ENCODE measurements at regions not wholly inside any gene's neighbourhood (a gene's known extent, or its start where the extent isn't known, plus 50 kb on each side); places are given as distances from the start of the nearest gene placed in this dataset.

DNA sequence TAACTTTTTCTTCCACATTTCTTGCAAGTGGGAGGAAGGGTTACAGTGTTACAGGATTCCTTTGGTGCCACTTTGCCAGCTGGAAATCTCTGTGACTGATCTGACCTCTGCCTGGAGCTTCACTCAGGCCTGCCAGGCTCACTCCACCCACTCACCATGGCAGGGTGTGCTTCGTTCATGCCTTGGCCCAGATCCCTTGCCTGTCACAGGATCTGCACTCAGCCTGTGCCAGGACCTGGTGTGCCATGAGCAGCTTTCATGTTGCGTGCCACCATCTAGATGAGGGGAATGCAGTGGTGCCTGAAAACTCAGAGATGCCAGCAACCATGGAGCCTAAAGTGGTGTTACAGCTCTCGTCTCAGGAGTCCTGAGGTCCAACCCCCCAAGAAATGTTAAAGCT, 2596.4 kb downstream of the PCDH7 start:
- no peak for DNase-seq (ENCODE audit: low read depth)

DNA sequence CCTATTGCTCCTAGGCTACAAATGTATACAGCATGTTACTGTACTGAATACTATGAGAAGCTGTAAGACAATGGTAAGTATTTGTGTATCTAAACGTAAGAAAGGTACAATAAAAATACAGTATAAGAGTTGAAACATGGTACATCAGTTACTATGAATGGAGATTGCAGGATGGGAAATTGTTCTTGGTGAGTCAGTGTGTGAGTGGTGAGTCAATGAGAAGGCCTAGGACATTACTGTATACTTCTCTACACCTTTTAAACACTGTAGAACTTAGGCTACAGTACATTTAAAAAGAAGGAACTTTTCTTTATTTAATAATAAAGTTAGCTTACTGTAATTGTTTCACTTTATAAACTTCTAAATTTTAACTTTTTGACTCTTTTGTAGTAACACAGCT, 2603.2 kb downstream of the PCDH7 start:
- DNase-seq (ENCODE audit: low read depth), result no peak

DNA sequence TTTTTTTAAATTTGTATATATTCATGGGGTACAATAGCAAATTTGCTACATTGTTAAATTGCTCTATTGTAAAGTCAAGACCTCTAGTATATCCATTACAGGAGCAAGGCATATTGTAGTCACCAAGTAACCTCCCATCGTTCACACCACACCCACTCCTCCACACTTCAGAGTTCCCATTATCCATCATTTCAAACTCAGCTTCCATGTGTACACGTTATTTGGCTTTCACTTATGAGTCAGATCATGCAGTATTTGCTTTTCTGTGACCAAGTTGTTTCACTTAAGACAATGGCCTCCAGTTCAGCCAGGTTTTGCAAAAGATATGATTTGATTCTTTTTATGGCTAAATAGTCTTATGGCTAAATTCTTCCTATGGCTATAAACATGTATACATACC, 2614.2 kb downstream of the PCDH7 start:
- DNase-seq (ENCODE audit: low read depth), result no peak

DNA sequence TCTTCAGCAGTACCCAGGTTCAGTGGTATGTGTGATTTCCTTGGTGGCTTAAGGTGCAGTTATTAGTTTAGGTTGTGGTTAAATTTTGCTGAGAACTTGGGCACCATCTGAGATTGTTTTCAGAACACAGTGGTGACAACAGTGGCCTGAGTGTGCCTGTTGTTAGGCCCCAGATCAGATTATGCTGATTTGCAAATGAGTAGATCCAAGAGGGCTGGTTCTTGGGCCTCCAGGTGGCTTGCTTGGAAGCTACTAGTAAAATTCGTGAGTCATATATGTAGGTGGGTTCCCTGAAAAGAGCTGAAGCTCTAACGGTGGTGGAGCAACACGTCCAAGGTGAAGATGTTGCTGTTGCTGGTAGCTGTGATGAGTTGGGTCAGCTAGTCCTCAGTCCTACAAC, 2619.6 kb downstream of the PCDH7 start:
- no peak for DNase-seq (ENCODE audit: low read depth)

DNA sequence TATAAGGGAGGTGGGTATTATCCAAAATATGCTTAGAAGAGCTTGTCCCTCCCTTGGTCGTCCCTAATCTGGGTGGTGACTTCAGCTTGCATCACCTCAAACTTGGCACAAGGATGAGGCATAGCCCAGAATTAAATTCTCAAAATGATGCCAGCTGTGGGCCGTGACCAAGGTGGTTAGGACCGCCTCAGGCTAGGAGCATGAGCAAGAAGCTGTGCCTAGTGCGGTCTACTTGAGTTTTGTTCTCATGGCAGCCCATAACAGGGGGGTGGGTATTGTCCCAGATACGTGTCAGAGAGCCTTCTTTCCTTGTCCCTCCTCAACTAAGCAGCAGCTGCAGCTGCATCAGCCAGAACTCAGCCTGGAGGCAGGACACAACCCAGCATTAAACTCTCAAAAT, 2620.0 kb downstream of the PCDH7 start:
- no peak for DNase-seq (ENCODE audit: low read depth)

DNA sequence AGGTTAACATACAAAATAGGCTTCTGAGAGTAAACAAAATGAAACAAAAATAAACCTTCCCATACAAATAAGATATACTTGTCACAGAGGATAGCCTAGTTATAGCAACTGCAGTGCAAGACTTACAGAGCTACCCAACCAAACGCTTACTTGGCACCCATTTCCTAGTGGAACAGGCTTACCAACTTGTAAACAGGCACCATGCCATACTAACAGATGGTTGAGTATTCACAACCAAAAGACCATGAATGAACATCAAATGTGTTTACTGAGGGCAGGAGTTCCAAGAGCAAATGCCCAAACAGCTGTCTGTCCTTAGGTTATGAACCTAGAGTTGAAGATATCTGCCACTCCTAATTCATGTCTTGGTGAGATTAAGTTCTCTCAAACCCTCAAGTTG, 2629.2 kb downstream of the PCDH7 start:
- no peak for DNase-seq (ENCODE audit: low read depth)

DNA sequence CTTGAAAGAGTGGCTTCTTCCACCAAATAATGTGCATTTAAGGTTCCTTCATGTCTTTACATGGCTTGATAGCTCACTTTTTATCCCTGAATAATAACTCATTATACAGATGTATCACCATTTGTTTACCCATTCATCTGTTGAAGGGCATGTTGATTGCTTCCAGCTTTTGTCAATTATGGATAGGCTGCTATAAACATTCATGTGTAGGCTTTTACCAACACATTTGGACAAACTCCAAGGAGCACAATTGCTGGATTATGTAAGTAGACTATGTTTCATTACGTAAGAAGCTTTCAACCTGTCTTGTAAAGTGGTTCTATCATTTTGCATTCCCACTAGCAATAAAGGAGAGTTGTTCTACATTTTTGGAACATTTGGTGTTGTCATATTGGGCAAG, 2637.0 kb downstream of the PCDH7 start:
- DNase-seq (ENCODE audit: low read depth), result no peak

DNA sequence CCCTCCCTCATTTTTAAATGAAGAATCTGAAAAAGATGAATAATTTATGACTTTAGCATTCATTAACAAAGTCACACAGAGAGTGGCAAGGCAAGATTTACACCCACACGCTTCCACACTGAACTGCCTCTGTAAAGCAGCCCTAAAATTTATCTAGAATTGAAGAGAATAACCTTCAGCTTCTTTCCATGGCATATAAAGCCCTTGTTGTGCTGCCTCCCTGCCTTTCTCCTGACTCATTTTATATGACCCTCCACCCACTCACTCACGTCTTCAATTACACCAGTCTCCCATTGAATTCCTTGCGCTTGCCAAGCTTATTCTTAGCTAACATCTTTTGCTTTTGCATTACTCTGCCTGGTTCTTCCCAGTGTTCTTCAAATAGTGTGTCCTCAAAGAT, 2649.3 kb downstream of the PCDH7 start:
- peak; percentile 12 for DNase-seq (ENCODE audit: low read depth)

DNA sequence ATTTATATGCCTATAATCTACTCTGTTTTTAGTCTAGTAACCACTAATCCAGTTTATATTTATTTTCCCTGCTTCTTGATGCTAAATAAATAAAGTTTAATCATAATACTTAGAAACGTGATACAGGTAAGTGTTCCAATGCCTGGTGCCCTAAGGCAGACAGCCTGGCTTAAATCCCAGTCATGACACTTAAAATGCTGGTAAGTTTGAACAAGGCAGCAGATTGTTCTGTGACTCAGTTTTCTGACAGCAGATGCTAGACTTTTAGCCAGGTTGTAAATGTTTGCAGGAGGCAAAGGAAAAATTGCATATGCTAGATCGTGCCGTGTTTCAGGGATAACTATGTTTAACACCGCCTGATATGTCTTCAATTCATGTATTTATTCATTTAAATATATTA, 2661.6 kb downstream of the PCDH7 start:
- DNase-seq (ENCODE audit: low read depth), result no peak

DNA sequence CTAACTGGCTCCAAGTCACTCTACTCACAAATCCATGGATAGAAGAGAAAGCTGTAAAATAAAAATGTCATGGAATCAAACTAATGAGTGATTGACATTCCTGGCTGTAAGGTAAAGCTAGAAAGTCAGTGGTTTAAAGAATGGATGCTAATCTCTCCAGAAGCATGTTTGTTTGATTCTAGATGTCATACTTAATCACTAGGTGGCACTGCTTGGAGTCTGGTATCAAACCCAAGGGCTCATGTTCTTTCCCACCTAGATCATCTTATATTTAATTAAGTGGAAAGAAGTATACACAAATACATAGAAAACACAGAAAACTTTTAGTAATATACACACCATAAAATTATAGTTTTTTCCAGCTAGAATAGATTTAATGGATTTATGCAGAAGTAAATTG, 2666.6 kb downstream of the PCDH7 start:
- DNase-seq (ENCODE audit: low read depth), result no peak

DNA sequence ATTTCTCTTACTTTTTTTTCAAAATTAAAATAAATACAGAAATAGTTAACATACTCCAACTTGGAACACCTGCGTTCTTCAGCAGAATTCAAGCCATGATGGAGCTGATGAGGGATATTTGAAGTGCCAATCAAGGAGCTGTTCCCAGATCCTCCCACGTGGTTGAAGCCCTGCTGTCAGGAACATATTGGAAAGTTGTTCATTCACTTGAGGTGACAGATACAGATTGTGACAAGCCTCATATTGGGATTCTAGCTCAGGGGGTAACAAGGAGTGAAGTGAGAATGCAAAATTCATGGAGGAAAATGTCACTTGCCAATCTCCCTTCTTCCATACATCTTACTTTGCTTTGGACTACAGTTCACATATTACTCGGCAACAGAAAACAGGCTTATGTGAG, 2670.8 kb downstream of the PCDH7 start:
- DNase-seq (ENCODE audit: low read depth), result no peak

DNA sequence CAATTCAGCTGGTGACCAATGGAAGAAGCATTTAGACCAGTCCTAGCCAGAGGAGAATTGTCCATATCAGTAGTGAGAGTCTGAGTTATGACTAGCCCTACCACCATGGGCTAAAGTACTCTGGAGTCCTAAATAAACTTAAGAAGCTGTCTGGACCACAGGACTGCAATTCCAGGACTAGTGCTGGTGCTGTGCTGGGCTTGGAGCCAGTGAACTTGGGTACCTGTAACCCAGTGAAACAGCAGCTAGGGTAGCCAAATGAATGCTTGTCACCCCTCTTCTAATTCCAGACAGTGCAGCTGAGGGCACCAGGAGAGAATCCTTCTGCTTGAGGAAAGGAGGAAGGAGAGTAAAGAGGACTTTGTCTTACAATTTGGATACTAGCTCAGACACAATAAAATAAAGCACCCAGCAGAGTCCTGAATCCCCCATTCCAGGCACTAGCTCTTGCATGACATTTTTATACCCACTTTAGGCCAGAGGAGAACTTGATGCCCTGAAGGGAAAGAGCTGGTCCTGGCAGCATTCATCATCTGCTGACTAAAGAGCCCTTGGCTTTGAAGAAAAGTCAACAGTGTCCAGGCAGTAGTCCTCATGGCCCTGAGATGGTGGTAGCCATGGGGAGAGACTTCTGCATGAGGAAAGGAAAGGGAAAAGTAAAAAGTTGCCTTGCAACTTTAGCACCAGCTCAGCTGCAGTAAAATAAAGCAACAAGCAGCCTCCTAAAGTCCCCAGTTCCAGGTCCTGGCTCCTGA, 2675.7 kb downstream of the PCDH7 start:
- DNase-seq (ENCODE audit: low read depth), result no peak

DNA sequence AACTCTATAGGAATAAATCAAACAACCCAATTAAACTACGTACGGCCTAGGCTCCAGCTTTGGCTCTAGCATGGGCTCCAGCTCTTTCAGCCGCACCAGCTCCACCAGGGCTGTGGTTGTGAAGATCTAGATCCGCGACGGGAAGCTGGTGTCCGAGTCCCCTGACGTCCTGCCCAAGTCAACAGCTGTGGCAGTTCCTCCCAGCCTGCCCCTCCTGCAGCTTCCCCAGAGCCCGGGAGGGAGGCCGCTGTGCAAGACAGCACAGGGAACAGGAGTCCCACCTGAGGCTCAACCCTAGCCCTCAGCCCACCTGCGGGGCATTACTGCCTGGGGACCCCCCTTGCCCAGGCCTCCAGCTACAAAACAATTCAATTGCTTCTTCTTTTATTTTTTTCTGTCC, 2680.3 kb downstream of the PCDH7 start:
- DNase-seq (ENCODE audit: low read depth), result no peak

DNA sequence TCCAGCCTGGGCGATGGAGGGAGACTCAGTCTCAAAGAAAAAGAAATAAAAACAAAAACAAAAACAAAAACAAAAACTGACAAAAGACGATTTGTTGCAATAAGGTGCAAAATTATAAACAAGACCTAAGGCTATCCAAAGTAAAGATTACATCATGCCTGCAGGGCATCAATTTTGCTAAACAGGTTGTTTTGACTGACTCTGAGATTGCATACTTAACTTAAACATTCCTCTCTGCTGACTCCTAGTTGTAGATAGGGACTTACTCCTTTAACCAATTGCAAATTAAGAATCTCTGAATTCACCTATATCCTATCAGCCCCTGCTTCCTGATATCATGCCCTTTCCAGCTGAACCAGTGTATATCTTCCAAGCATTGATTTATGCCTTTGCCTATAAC, 2687.3 kb downstream of the PCDH7 start:
- no peak for DNase-seq (ENCODE audit: low read depth)

DNA sequence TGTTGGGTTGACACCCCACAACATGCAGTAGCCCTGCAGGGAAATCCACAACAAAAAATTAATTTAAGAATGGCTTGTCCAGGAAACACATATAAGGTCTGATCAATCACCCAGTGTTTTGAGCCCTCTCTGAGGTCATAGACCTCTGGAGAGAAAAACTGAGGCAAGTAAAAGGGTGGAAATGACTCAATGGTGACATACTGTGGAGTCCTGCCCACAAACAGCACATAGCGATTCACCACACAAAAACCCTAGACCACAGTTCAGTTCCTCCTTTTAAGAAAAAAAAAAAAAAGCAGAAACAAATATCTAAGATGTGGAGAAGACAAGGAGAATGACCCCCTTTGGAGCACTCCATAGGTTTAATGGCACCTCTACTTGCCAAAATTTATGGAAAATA, 2691.0 kb downstream of the PCDH7 start:
- DNase-seq (ENCODE audit: low read depth), result no peak

DNA sequence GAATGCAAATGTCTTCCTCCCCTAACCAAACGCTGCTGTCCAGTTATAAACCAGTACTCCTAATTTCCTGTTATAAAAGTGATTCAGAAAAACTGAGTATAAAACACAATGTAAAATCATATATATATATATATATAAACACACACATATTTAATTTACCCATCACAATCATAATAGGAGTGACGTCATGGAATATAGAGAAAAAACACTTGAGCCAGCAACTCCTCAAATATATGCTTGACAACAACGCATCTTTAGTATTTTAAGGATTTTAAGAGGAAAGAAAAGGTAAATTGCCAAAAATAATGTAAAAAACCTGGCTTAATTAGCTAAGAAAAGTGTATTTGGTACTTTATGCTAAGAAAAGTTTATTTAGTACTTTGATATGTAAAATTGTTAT, 2701.7 kb downstream of the PCDH7 start:
- no peak for DNase-seq (ENCODE audit: low read depth)

DNA sequence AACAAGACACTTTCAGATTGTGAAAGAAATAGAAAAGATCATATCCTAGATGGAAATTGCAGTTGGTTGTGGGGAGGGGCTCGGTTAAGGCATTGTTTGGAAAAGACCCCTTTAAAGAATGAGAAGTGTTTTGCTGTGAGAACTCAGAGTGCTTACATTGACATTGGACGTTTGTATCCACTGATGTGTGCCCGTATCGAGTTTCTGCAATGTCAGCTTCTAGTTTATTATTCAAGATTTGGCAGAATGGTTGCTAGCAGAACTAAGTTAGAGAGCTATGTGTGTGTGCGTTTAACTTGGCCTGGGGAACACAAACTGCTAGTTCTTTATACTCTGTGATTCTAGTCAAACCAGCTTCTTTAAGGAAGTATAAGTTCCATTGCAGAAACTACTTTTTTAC, 2702.5 kb downstream of the PCDH7 start:
- DNase-seq (ENCODE audit: low read depth), result no peak

DNA sequence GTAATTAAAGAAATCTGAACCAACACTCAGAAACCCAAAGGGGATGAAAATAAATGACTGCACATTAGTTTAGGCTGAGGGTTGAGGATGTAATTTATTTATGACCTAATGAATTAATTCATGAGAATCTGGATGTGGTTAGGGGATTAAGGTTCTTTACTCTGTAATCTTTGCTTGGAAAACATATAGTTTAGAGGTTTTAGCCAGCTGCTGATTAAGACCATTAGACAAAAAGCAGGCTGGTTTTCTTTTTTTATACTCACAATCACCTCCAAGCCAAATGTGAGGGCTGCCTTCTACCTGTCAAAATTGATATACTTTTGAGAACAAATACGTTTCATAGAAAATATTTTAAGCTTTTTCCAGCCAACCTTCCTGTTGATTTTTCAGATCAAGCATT, 2705.8 kb downstream of the PCDH7 start:
- DNase-seq (ENCODE audit: low read depth), result no peak

DNA sequence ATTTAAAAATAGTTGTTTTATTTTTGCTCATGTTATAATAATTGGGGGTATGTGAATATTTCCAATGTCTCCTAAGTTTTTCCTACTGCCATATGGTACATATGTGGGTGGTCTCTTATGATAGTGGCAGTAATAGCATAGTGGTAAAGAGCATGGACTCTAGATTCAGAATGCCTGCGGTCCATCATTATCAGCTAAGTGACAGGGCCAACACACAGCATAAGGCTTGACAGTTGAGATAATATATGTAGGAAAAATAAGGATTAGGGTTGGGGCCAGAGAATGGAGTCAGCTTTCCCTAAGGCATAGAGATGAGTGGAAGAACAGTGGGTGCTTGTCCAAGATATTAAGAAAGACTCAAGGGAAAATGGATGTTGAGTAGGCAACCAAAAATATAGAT, 2707.5 kb downstream of the PCDH7 start:
- DNase-seq (ENCODE audit: low read depth), result no peak

DNA sequence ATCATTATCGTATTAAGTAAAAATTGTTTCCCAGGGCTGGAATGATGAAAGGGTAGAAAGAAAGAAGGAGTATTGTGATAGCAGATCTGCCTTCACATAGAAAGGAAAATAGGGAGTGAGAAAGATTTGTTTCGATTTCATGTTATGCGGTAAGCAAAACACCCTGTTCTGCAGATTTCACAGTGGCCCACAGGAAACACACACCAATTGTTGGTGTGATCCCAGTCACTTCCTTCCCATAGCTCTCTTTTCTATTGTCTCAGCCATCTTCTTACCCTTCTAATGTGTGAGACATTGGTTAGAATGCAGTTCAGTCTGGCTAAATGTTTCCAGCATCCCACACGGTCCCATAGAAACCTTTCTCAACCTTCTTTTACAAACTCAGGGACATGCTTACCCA, 2709.8 kb downstream of the PCDH7 start:
- no peak for DNase-seq (ENCODE audit: low read depth)

DNA sequence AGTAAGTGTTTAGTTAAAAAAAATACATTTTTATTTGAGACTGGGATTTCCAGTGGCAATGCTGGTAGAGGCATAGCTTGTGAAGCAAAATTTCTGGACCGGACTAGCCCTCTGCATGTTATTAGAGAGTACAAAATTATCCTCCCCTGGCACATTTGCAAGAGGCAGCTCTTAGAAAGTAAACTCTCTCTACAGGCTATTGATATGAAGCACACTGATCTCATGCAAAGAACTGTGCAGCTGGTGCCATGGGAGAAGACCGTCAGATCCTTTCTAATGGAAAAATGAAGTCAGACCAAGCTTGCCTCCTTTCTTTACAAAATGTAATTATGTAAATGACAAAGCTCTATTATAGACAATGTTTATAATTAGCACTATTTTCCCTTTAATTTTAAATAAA, 2717.2 kb downstream of the PCDH7 start:
- DNase-seq (ENCODE audit: low read depth), result no peak

DNA sequence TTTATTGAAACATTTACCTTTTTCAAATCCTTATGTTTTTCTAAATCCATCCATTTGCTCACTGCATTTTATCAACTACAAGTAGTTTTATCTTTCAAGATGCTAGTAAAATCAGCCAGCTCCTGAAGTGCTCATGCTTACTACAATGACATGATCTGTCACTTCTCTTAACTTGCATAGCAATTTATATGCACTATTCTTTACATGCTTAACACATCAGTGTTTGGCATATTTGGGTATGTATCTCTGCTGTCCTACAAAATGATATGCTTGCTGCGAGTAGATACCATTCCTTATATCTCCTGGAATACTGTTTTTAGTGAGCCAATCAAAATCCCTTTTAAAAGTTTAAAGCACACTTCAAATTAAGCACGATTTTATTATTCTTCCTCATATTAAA, 2726.8 kb downstream of the PCDH7 start:
- no peak for DNase-seq (ENCODE audit: low read depth)

DNA sequence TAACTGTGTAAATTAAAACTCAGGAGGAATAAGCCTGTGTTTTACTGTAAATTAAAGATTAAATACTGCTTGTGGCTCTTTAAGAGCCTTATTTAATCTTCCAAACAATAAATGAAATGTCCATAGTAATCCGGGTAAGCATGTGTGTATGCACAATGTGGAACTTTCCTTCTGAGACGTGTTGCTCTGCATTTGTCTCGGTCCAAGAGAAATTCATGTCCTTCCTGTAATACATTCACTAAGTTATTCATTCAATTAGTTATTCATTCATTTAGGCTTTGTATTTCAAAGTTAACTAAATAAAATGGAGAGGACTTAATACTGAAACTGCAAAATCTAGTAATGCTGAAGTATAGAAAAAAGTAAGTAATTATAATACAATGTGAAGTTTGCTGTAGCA, 2728.8 kb downstream of the PCDH7 start:
- no peak for DNase-seq (ENCODE audit: low read depth)

DNA sequence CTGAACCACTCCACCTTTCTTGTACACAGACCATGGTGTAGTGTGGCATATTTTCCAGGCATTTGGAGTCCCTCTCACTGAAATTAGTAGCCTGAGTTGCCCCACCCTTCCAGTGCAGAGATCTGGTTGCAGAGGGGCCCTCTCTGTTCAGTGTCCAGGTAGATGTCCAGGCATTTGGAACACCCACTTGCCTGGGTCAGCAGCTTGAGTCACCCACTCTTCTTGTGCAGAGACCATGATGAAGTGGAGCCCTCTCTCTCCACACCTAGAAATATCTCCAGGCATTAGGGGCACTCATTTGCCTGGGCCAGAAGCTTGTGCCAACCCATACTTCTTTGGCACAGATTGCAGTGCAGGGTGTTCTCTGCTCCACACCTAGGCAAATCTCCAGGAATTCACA, 2733.3 kb downstream of the PCDH7 start:
- no peak for DNase-seq (ENCODE audit: low read depth)

DNA sequence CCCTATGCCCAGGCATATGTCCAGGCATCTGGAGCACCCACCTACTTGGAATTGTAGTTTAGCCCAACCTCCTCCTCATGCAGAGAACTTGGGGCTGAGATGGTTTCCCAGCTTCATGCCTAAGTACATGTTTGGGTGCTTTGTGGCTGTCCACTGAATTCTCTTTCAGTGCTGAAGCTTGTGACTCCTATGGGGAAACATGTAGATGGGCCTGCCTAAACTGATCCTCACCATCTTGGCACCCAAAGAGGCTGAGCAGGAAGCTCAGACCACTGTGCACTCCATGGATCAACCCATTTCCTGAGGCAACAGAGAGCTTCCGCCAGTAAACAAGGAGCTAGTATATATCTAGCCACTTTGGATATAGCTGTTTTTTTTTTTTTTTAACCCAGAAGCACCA, 2733.7 kb downstream of the PCDH7 start:
- DNase-seq (ENCODE audit: low read depth), result no peak
